SKM-1 (cell line): ENCODE measurements at regions not wholly inside any gene's neighbourhood (a gene's known extent, or its start where the extent isn't known, plus 50 kb on each side); places are given as distances from the start of the nearest gene placed in this dataset.
"Not testable (repeated sequence)": the region's sequence is repeated elsewhere in the genome, so short reads cannot be mapped to it uniquely, and the experiment has no call there.

Source experiments
- DNase-seq: peaks from one replicate; lab custom pipeline; 2025; ENCODE audit not compliant: unreplicated experiment; lab: John Stamatoyannopoulos, UW

GRCh38 chr11:81802591-81802990 is 931.1 kb downstream of the FAM181B start:
- DNase-seq, result no peak

DNA sequence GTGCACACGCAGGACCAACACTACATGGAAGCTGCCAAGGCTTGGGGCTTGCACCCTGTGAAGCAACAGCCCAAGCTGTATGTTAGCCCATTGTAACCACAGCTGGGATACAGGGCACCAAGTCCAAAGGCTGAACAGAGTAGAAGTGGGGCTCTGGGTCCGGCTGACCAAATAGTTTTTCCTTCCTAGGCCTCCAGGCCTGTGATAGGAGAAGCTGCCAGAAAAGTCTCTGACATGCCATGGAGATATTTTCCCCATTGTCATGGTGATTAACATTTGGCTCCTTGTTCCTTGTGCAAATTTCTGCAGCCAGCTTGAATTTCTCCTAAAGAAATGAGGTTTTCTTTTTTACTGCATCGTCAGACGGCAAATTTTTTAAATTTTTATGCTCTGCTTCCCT is 941.2 kb downstream of the FAM181B start:
- DNase-seq, result no peak

DNA sequence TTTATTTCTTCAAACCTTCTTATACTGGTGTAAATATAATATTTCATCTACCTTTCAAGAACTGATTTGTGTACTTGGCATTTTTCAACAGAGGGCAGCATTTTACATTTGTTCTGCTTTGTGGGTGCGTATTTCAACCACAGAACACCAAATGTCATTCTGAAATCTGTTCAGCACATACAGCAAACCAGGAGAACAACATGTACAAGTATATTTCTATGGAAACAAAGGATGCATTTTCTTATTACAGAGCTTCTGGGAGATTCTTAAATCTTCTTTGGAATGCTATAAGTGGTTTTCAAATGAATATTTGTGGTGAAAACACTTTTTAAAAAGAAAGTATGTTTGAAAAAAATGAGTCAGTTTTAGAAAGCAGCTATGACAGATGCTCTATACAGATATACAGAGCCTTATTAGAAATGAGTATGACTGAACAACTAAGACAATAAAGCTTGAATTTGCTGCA is 946.0 kb downstream of the FAM181B start:
- DNase-seq, result no peak

DNA sequence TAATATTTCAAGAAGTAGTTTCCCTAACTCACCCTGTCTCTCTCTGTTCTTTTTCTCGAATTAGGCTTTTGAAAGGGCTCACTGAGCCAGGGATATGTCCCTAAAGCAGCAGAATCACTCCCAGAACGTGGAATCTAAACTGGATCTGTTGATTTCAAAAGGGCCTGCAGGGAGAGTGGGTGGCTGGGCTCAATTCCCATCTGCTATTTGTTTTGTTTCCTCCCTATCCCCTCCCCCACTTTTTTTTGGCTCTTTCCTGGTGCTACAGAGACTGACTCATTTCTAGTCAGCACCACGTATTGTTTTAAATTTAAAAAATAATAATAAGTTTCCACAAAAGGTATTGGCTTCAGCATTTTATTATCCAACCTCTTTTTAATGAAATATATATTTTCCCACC is 961.5 kb downstream of the FAM181B start:
- no peak for DNase-seq

GRCh38 chr11:81769906-81770305 is 963.8 kb downstream of the FAM181B start:
- DNase-seq, result not testable (repeated sequence)

DNA sequence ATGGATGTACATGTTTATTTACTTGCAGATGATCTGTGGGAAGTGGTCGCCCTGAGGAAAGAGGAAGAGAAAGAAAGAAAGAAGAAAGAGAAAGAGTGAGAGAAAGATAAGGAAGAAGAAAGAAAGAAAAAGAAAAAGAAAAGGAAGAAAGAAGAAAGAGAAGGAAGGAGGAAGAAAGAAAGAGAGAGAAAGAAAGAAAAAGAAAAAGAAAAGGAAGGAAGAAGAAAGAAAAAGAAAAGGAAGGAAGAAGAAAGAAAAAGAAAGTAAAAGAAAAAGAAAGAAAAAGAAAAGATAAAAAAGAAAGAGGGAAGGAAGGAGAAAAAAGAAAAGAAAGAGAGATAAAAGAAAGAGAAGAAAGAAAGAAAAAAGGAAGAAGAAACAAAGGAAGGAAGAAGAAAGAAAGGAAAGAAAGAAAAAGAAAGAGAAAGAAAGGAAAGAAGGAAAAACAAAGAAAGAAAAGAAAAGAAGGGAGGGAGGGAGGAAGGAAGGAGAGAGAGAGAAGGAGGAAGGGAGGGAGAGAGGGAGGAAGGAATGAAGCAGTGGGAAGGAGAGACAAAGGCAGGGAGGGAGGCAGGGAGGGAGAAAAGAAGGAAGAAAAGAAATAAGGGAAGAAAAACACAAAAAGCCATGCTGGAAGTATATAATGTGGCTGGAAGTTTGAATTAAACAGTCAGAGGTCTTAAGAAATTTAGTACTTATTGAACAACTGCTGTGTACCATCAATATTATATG is 976.6 kb downstream of the FAM181B start:
- no peak for DNase-seq

DNA sequence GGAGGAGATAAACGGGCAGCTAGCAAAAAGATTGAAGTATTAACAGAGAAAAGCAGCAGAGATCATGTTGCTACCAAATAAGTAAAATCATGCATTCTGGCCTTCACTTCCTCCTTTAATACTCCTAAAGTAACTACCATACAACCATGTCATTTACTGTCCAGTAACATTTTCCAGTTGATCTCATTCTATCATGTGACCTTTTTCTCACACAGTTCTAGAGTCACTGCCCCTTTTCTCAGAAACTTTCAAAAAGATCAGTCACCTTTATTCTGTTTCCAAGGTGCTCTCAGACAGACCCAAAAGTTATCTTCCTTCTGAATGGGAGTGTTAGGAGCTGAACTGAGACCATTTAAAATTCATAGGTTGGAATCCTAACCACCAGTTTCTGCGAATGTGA is 984.4 kb downstream of the FAM181B start:
- DNase-seq, result no peak

DNA sequence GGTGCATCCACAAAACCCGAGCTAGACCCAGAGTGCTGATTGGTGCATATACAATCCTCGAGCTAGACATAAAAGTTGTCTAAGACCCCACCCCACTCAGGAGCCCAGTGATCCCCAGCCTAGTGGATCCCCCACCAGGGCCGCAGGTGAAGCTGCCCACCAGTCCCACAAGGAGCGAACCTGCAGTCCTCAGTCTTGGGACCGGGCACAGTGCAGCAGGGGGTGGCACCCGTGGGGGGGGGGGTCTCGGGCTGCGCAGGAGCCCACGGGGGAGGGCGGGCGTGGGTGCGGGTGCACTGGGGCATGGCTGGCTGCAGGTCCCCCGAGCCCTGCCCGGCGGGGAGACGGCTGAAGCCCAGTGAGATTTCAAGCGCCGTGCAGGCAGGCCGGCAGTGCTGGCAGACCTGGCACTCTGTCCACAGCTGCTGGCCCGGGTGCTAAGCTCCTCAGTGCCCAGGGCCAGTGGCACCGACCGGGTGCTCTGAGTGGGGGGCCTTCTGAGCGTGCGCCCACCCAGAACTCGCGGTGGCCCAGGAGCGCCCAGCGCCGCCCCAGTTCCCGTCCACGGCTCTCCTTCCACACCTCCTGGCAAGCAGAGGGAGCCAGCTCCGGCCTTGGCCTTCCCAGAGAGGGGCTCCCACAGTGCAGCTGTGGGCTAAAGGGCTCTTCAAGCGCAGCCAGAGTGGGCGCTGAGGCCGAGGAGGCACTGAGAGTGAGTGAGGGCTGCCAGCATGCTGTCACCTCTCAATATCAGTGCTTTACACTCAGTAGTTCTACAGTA is 989.1 kb downstream of the FAM181B start:
- no peak for DNase-seq

DNA sequence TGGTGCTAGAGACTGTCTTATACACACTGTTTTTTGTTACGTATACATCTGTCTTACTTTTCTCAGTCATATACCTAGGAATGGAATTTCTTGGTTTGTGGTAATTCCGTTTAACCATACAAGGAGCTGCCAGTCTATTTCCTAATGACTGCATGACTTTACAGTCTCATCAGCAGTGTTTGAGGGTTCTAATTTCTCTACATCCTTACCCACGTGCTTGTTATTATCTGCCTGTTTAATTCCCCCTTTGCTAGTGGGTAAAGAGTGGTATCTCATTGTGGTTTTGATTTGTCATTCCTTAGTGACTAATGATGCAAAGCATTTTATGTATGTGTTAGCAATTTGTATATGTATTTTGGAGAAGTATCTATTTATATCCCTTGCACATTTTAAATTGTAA is 1008.0 kb downstream of the FAM181B start:
- DNase-seq, result no peak

DNA sequence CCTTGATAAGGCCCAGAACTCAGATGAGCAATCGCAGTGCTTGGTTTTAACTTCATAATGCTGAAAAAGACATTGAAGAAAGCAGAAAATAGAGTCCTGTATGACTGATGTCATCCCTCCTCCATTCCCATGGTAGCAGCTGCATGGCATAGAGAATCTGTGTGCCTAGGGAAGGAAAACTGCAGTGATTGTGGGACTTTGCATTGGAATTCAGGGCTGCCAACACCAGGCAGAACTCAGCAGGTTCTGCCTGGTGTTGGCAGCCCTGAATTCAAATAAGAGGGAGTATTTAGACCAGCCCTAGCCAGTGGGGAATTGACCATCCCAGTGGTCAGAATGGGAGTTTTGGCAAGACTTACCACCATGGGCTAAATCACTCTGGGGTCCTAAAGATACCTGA is 1016.0 kb downstream of the FAM181B start:
- DNase-seq, result no peak

DNA sequence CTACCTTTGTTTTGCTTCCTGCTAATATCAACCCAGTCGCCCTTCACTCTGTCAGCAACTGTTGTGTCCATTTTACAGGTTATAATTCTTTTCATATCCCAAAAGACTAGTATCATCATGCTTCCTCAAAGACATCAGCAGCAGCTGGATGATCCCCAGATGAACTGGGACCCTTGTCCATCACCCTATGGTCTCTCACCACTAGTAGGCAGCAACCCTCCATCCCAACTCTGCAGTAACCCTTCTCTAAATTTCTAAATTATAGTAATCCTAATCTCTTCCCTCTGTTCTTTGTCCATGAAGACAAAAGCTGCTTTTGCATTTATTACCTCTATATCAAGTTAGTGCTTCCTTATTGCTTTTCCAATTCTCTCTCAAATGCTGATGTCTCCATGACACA is 1025.8 kb downstream of the FAM181B start:
- DNase-seq, result no peak

- no peak for DNase-seq
Measured at GRCh38 chr11:81705283-81705682, 1028.4 kb downstream of the FAM181B start.

GRCh38 chr11:81700076-81700475 is 1033.6 kb downstream of the FAM181B start:
- no peak for DNase-seq

DNA sequence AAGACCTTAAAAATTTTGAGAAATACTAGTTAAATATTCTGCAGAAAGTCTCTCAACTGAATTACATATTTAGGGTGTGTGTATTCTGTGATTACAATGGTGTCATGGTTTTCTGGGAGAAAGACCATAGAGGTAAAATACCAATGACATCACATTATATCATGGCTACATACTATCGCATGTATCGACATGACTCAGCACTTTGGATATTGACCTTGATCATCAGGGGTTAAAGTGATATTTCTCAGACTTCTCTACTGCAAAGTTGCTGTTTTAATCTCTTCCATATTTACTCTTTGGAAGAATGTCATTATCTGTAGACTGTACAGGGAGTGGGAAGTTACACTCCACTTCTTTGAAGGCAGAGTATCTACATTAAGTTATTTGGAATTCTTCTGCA is 1046.6 kb downstream of the FAM181B start:
- DNase-seq, result no peak

- DNase-seq, result no peak
Measured at GRCh38 chr11:81674211-81674610, 1059.5 kb downstream of the FAM181B start.

DNA sequence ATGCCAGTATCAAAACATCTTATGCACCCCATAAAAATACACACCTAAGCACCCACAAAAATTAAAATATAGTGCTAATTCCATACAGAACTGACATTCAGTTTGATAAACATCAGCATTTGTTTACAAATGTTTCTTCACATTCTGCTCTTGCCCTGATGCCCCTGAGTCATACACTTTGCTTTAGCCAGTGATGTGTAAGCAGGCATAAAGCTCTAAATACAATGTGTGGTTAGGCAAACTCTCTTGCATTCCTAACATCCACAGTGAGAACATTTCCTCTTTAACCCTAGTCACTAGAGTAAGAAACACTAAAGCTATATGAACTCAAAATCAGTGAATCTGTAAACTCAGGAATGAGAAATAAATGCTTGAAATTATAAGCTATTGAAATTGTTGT is 1060.7 kb downstream of the FAM181B start:
- DNase-seq, result no peak

DNA sequence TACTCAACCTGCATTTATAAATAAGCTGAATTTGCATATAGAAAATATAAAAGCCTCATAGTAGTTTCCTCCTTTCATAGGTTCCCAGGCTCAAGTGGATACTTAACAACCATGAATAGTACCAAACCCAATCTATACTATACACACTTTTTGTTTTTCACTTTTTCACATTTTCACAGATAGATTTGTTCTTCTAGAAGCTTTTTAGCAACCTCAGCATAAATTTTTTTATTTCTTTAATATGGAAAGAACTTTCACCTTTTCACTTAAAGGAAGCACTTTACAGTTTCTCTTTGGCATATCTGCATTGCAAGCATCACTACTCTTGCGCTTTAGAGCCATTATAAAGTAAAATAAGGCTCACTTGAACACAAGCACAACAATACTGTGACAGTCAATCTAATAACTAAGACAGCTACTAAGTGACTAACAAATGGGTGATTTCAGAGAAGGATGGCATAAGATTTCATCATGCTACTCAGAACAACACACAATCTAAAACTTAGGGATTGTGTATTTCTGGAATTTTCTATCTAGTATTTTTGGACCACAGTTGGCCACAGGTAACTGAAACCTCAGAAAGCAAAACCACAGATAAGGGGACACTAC is 1063.6 kb downstream of the FAM181B start:
- no peak for DNase-seq

GRCh38 chr11:81658722-81659121 is 1074.9 kb downstream of the FAM181B start:
- peak; percentile 2 for DNase-seq

DNA sequence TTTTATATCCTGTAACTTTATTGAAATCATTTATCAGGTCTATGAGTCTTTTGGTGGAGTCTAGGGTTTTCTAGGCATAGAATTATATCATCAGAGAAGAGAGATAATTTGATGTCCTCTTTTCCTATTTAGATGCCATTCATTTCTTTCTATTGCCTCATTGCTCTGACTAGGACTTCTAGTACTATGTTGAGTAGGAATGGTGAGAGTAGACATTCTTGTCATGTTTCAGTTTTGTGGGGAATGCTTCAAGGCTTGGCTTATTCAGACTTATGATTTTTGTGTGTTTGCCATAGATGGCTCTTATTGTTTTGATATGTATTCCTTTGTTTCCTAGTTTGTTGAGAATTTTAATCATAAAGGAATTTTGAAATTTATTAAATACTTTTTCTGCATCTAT is 1078.3 kb downstream of the FAM181B start:
- no peak for DNase-seq

GRCh38 chr11:81647374-81647773 is 1086.3 kb downstream of the FAM181B start:
- DNase-seq, result no peak

DNA sequence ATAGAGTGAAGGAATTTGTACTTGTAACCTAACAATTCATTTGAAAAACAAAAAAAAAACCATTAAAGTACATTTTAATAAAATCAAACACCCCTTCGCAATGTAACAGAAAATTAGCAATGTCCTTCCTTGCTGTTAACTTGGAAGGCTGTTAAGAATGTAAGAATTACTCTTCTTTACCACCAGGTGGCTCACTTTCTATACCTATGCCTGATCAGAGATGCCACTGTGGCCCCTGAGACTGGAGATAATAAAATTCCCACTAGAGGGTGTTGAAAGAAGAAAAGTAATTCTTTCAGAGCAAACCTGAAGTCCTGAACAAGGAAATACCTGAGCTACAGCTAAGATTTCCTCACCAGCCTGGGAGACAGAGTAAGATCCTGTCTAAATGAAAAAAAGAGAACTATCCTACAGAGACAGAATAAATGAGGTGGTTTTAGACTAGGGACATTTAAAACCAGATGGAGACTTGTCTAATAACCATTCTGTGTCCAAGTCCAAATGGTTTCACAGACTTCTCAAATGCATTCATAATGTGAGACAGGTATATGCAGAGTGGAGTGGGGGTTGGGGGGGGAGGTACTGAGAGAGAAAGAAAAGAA is 1089.3 kb downstream of the FAM181B start:
- peak; percentile 68 for DNase-seq

- no peak for DNase-seq
Measured at GRCh38 chr11:81634483-81634882, 1099.2 kb downstream of the FAM181B start.
